Hepatocyte (in vitro differentiated cells): ENCODE measurements at regions not wholly inside any gene's neighbourhood (a gene's known extent, or its start where the extent isn't known, plus 50 kb on each side); places are given as distances from the start of the nearest gene placed in this dataset.

Experiments used
- CTCF ChIP-seq: fragments of 200-600 bp; sonication (generic); IDR thresholded peaks from 2 replicates; pipeline ENCODE4 v1.5.1; 2016; ENCODE audit warnings: antibody characterized with exemption, mild to moderate bottlenecking; ENCODE audit not compliant: poor library complexity
- EZH2 ChIP-seq: fragments of 200-600 bp; sonication (generic); IDR thresholded peaks from 2 replicates; pipeline ENCODE4 v1.6.1; 2016; ENCODE audit warnings: antibody characterized with exemption, mild to moderate bottlenecking, borderline replicate concordance
- EZH2phosphoT487 ChIP-seq: fragments of 200-600 bp; sonication (generic); IDR thresholded peaks from one replicate; pipeline ENCODE4 v1.6.1; 2018; ENCODE audit warnings: antibody characterized with exemption, mild to moderate bottlenecking, low read depth, moderate library complexity; ENCODE audit not compliant: unreplicated experiment, severe bottlenecking

DNA sequence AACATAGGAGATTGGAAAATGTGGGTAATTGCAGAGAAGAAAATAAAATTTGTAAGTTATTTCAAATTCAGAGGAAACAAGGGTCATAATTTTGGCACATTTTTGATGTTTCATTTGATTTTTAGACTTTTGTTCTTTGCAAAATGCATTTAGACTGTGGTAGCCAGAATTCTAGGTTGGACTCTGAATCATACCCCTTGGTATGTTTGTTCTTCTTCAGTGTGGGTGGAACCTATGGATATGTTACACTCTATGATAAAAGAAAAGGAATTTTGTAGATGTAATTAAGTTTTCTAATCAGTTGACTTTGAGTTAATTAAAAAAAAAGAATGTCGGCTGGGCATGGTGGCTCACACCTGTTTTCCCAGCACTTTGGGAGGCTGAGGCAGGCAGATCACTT is 827.0 kb downstream of the AACS start:
- no peak for TF ChIP-seq CTCF
- no peak for TF ChIP-seq EZH2
- no peak for TF ChIP-seq EZH2phosphoT487
